ENCODE measurements at regions not wholly inside any gene's neighbourhood (a gene's known extent, or its start where the extent isn't known, plus 50 kb on each side); places are given as distances from the start of the nearest gene placed in this dataset.

DNA sequence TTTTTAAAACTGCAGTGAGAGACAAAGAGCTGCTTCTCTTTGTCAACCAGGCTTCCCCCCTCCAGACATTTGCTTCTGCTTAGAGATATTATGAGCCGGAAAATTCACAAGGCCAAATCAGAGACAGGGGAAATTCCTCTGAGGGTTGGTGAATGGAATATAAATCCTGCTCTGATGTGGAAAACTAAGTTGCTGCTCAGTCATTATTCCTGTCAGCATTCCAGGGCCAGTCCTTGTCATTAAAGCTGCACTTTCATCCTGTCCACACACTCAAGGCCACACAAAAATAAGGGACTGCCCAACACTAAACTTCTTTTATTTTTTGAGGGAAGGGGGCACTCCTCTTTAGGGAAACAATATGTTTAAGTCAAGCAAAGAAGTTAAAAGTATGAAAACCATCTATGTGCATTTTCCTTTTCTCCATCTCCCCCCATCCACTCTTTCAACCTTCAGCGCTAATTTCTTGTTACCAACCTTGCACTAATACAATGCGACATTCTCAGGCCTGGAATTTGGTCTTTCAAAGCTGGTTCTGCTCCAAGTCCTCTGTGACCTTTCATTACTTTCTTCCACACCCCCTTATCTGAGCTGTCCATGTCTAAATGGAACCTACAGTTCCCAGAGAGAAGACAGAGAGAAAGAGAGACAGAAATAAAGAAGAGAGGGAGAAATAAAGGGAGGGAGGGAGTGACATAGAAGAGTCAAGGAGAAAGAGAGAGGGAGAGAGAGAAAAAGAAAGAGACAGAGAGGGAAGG is 118.9 kb upstream of the S1PR3 start:
- TF ChIP-seq, protein P1, sequence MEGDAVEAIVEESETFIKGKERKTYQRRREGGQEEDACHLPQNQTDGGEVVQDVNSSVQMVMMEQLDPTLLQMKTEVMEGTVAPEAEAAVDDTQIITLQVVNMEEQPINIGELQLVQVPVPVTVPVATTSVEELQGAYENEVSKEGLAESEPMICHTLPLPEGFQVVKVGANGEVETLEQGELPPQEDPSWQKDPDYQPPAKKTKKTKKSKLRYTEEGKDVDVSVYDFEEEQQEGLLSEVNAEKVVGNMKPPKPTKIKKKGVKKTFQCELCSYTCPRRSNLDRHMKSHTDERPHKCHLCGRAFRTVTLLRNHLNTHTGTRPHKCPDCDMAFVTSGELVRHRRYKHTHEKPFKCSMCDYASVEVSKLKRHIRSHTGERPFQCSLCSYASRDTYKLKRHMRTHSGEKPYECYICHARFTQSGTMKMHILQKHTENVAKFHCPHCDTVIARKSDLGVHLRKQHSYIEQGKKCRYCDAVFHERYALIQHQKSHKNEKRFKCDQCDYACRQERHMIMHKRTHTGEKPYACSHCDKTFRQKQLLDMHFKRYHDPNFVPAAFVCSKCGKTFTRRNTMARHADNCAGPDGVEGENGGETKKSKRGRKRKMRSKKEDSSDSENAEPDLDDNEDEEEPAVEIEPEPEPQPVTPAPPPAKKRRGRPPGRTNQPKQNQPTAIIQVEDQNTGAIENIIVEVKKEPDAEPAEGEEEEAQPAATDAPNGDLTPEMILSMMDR (IDR thresholded peaks at IDR 0.05; ENCODE audit: insufficient read depth, low read length, poor library complexity, severe bottlenecking) = no peak
- TF ChIP-seq EZH2phosphoT487 (conservative IDR thresholded peaks at IDR 0.05; ENCODE audit: low read length) = no peak

Data from SU-DHL-6 (cell line).